Type B pancreatic cell (in vitro differentiated cells): ENCODE measurements at regions not wholly inside any gene's neighbourhood (a gene's known extent, or its start where the extent isn't known, plus 50 kb on each side); places are given as distances from the start of the nearest gene placed in this dataset.

Experiments used
- DNase-seq: peaks from one replicate; pipeline ENCODE4 v3.0.0; 2021; ENCODE audit warnings: mixed read lengths; ENCODE audit not compliant: unreplicated experiment; ENCODE audit errors: extremely low spot score
- H3K27ac Mint-ChIP-seq: 2 replicates; pipeline ENCODE4 v1.8.0; 2021; ENCODE audit warnings: mild to moderate bottlenecking, mixed read lengths
- H3K27me3 Mint-ChIP-seq: 2 replicates; pipeline ENCODE4 v1.8.0; 2021; ENCODE audit warnings: mixed read lengths
- H3K36me3 Mint-ChIP-seq: 2 replicates; pipeline ENCODE4 v1.8.0; 2021; ENCODE audit warnings: mixed read lengths
- H3K4me1 Mint-ChIP-seq: one replicate; pipeline ENCODE4 v1.8.0; 2021; ENCODE audit warnings: mixed read lengths; ENCODE audit not compliant: unreplicated experiment
- H3K4me3 Mint-ChIP-seq: 2 replicates; pipeline ENCODE4 v1.8.0; 2021; ENCODE audit warnings: mild to moderate bottlenecking, mixed read lengths
- H3K9me3 Mint-ChIP-seq: 2 replicates; pipeline ENCODE4 v1.8.0; 2021; ENCODE audit warnings: mixed read lengths
- CTCF ChIP-seq: fragments of 200-600 bp; sonication (generic); conservative IDR thresholded peaks from 2 replicates; pipeline ENCODE4 v1.5.0; 2021; ENCODE audit warnings: antibody characterized with exemption, mild to moderate bottlenecking

GRCh38 chr5:75848077-75848476 is 130.8 kb upstream of the POC5 start:
- Mint-ChIP-seq H3K9me3 (no peaks in the 10 kb centered on the region), H3K4me3 (no peak overlapping the region), H3K4me1 (peaks cover 4% of the 10 kb centered on the region), H3K27me3 (peaks cover 29% of the 10 kb centered on the region), H3K27ac (no peak overlapping the region), H3K36me3 (no peaks in the 10 kb centered on the region)
- no peak for DNase-seq
- TF ChIP-seq CTCF, result no peak

GRCh38 chr5:75847561-75848021 is 130.4 kb upstream of the POC5 start:
- DNase-seq, result no peak
- TF ChIP-seq CTCF, result no peak
- H3K27ac Mint-ChIP-seq, result no peak overlapping the region
- H3K9me3 Mint-ChIP-seq, result no peaks in the 10 kb centered on the region
- peaks cover 29% of the 10 kb centered on the region for H3K27me3 Mint-ChIP-seq
- H3K4me3 Mint-ChIP-seq, result no peak overlapping the region
- peaks cover 4% of the 10 kb centered on the region for H3K4me1 Mint-ChIP-seq
- H3K36me3 Mint-ChIP-seq, result no peaks in the 10 kb centered on the region

GRCh38 chr5:75844301-75844700 is 127.1 kb upstream of the POC5 start:
- H3K9me3 Mint-ChIP-seq, result no peaks in the 10 kb centered on the region
- H3K4me1 Mint-ChIP-seq, result peaks cover 4% of the 10 kb centered on the region
- H3K27me3 Mint-ChIP-seq, result peaks cover 21% of the 10 kb centered on the region
- no peak for DNase-seq
- no peaks in the 10 kb centered on the region for H3K36me3 Mint-ChIP-seq
- no peak overlapping the region for H3K4me3 Mint-ChIP-seq
- no peak for TF ChIP-seq CTCF
- no peak overlapping the region for H3K27ac Mint-ChIP-seq

- Mint-ChIP-seq H3K9me3 (no peaks in the 10 kb centered on the region), H3K36me3 (no peaks in the 10 kb centered on the region), H3K4me1 (peaks cover 4% of the 10 kb centered on the region), H3K27ac (no peak overlapping the region), H3K4me3 (no peak overlapping the region), H3K27me3 (peaks cover 18% of the 10 kb centered on the region)
- no peak for DNase-seq
- no peak for TF ChIP-seq CTCF
These were observed 126.1 kb upstream of the POC5 start for GRCh38 chr5:75843319-75843718.

GRCh38 chr5:75839547-75839946 is 122.3 kb upstream of the POC5 start:
- Mint-ChIP-seq H3K4me1 (no peaks in the 10 kb centered on the region), H3K36me3 (no peaks in the 10 kb centered on the region), H3K27ac (no peak overlapping the region), H3K9me3 (no peaks in the 10 kb centered on the region), H3K27me3 (no peaks in the 10 kb centered on the region), H3K4me3 (no peak overlapping the region)
- TF ChIP-seq CTCF, result no peak
- no peak for DNase-seq

- no peak overlapping the region for H3K4me3 Mint-ChIP-seq
- no peaks in the 10 kb centered on the region for H3K4me1 Mint-ChIP-seq
- TF ChIP-seq CTCF, result no peak
- no peaks in the 10 kb centered on the region for H3K36me3 Mint-ChIP-seq
- no peaks in the 10 kb centered on the region for H3K9me3 Mint-ChIP-seq
- no peak overlapping the region for H3K27ac Mint-ChIP-seq
- no peak for DNase-seq
- peaks cover 7% of the 10 kb centered on the region for H3K27me3 Mint-ChIP-seq
These were observed 120.1 kb upstream of the POC5 start for GRCh38 chr5:75837258-75837841.
